OCI-LY1 (cell line): ENCODE measurements at regions not wholly inside any gene's neighbourhood (a gene's known extent, or its start where the extent isn't known, plus 50 kb on each side); places are given as distances from the start of the nearest gene placed in this dataset.

ENCODE experiments used
- H2AFZ ChIP-seq: fragments of 200-600 bp; sonication (generic), shearing (Covaris generic); 2 replicates; pipeline ENCODE4 v1.6.0; 2014; ENCODE audit warnings: antibody characterized with exemption, mild to moderate bottlenecking, low read length
- H3F3A ChIP-seq: fragments of 200-600 bp; sonication (generic), shearing (Covaris generic); 2 replicates; pipeline ENCODE4 v1.6.0; 2014; ENCODE audit warnings: mild to moderate bottlenecking, antibody characterized with exemption, low read length, moderate library complexity; ENCODE audit not compliant: insufficient read depth
- H3K27ac ChIP-seq: fragments of 200-600 bp; sonication (generic); 2 replicates; pipeline ENCODE4 v1.5.1; 2014; ENCODE audit warnings: low read length, mixed run types, mild to moderate bottlenecking, low read depth; ENCODE audit not compliant: poor library complexity, severe bottlenecking
- H3K27me3 ChIP-seq: fragments of 200-600 bp; sonication (generic); 2 replicates; pipeline ENCODE4 v1.6.0; 2014; ENCODE audit warnings: antibody characterized with exemption, mild to moderate bottlenecking, low read length, moderate library complexity; ENCODE audit not compliant: insufficient read depth
- H3K36me3 ChIP-seq: fragments of 200-600 bp; sonication (generic); 2 replicates; pipeline ENCODE4 v1.6.1; 2014; ENCODE audit warnings: mild to moderate bottlenecking, antibody characterized with exemption, low read length, moderate library complexity, mixed read lengths; ENCODE audit not compliant: insufficient read depth
- H3K4me1 ChIP-seq: fragments of 200-600 bp; sonication (generic); 2 replicates; pipeline ENCODE4 v1.5.1; 2014; ENCODE audit warnings: mild to moderate bottlenecking, low read length, moderate library complexity; ENCODE audit not compliant: insufficient read depth, severe bottlenecking
- H3K4me2 ChIP-seq: fragments of 200-600 bp; sonication (generic), shearing (Covaris generic); 2 replicates; pipeline ENCODE4 v1.6.1; 2014; ENCODE audit warnings: low read length
- H3K4me3 ChIP-seq: fragments of 200-600 bp; sonication (generic); 2 replicates; pipeline ENCODE4 v1.5.1; 2014; ENCODE audit warnings: low read length, low read depth, mild to moderate bottlenecking, mixed read lengths; ENCODE audit not compliant: poor library complexity, severe bottlenecking
- H3K79me2 ChIP-seq: fragments of 200-600 bp; shearing (Covaris generic); 2 replicates; pipeline ENCODE4 v1.6.1; 2016; ENCODE audit warnings: mixed run types, low read length, mixed read lengths; ENCODE audit not compliant: insufficient read depth
- H3K9ac ChIP-seq: fragments of 200-600 bp; sonication (generic), shearing (Covaris generic); 2 replicates; pipeline ENCODE4 v1.6.1; 2014; ENCODE audit warnings: mild to moderate bottlenecking, low read length, mixed read lengths
- H3K9me2 ChIP-seq: fragments of 200-600 bp; sonication (generic), shearing (Covaris generic); 2 replicates; pipeline ENCODE4 v1.6.1; 2014; ENCODE audit warnings: low read depth, mild to moderate bottlenecking, low read length, mixed read lengths
- H3K9me3 ChIP-seq: fragments of 200-600 bp; shearing (Covaris generic); 2 replicates; pipeline ENCODE4 v1.6.1; 2014; ENCODE audit warnings: low read length, mixed read lengths
- H4K20me1 ChIP-seq: fragments of 200-600 bp; sonication (generic), shearing (Covaris generic); 2 replicates; pipeline ENCODE4 v1.6.0; 2016; ENCODE audit warnings: mild to moderate bottlenecking, low read length; ENCODE audit not compliant: insufficient read depth
- CTCF ChIP-seq: fragments of 200-600 bp; sonication (generic), shearing (Covaris generic); IDR thresholded peaks from 2 replicates; pipeline ENCODE4 v1.5.1; 2017; ENCODE audit warnings: mild to moderate bottlenecking, antibody characterized with exemption, low read length, moderate library complexity, mixed read lengths
- EZH2 ChIP-seq: fragments of 200-600 bp; sonication (generic), shearing (Covaris generic); IDR thresholded peaks from 2 replicates; pipeline ENCODE4 v1.8.0; 2017; ENCODE audit warnings: borderline replicate concordance, mixed run types, mild to moderate bottlenecking, antibody characterized with exemption, low read length, moderate library complexity, mixed read lengths

- H3K36me3 ChIP-seq, result no peaks in the 10 kb centered on the region
- H3K9me2 ChIP-seq, result no peaks in the 10 kb centered on the region
- H4K20me1 ChIP-seq, result no peaks in the 10 kb centered on the region
- no peaks in the 10 kb centered on the region for H3K27me3 ChIP-seq
- no peaks in the 10 kb centered on the region for H3K9me3 ChIP-seq
- no peaks in the 10 kb centered on the region for H3K79me2 ChIP-seq
- H3F3A ChIP-seq, result no peaks in the 10 kb centered on the region
- no peak overlapping the region for H3K9ac ChIP-seq
- H3K4me1 ChIP-seq, result no peaks in the 10 kb centered on the region
- no peak for TF ChIP-seq EZH2
- no peak overlapping the region for H3K27ac ChIP-seq
- no peak overlapping the region for H3K4me3 ChIP-seq
- no peak overlapping the region for H2AFZ ChIP-seq
- H3K4me2 ChIP-seq, result no peak overlapping the region
These were observed 843.4 kb downstream of the TBC1D22A start for GRCh38 chr22:47605886-47606285.

- Histone ChIP-seq H4K20me1 (no peaks in the 10 kb centered on the region), H3K4me2 (no peak overlapping the region), H2AFZ (no peak overlapping the region), H3K4me1 (no peaks in the 10 kb centered on the region), H3K9me2 (no peaks in the 10 kb centered on the region), H3K27me3 (no peaks in the 10 kb centered on the region), H3K36me3 (no peaks in the 10 kb centered on the region), H3K9me3 (no peaks in the 10 kb centered on the region), H3K9ac (no peak overlapping the region), H3K4me3 (no peak overlapping the region), H3K79me2 (no peaks in the 10 kb centered on the region), H3F3A (no peaks in the 10 kb centered on the region), H3K27ac (no peak overlapping the region)
- TF ChIP-seq EZH2 (no peak), CTCF (no peak)
These were observed 843.0 kb downstream of the TBC1D22A start for GRCh38 chr22:47605441-47605840.

- Histone ChIP-seq H3K9me2 (no peaks in the 10 kb centered on the region), H2AFZ (no peak overlapping the region), H3K9ac (no peak overlapping the region), H3K79me2 (no peaks in the 10 kb centered on the region), H3K27me3 (no peaks in the 10 kb centered on the region), H3K4me2 (no peak overlapping the region), H3K36me3 (no peaks in the 10 kb centered on the region), H3K9me3 (no peaks in the 10 kb centered on the region), H3K4me3 (no peak overlapping the region), H4K20me1 (no peaks in the 10 kb centered on the region), H3K27ac (no peak overlapping the region), H3F3A (no peaks in the 10 kb centered on the region), H3K4me1 (no peaks in the 10 kb centered on the region)
- no peak for TF ChIP-seq EZH2
These were observed 842.1 kb downstream of the TBC1D22A start for GRCh38 chr22:47604563-47604962.

- TF ChIP-seq EZH2 (no peak), CTCF (no peak)
- Histone ChIP-seq H3K4me2 (no peak overlapping the region), H3K27me3 (no peaks in the 10 kb centered on the region), H3F3A (no peaks in the 10 kb centered on the region), H3K9me3 (no peaks in the 10 kb centered on the region), H3K36me3 (no peaks in the 10 kb centered on the region), H3K4me3 (no peak overlapping the region), H3K9me2 (no peaks in the 10 kb centered on the region), H4K20me1 (no peaks in the 10 kb centered on the region), H3K4me1 (no peaks in the 10 kb centered on the region), H2AFZ (no peak overlapping the region), H3K79me2 (no peaks in the 10 kb centered on the region), H3K9ac (no peak overlapping the region), H3K27ac (no peak overlapping the region)
These were observed 840.3 kb downstream of the TBC1D22A start for GRCh38 chr22:47602732-47603131.
